HepG2 (cell line): ENCODE measurements at regions not wholly inside any gene's neighbourhood (a gene's known extent, or its start where the extent isn't known, plus 50 kb on each side); places are given as distances from the start of the nearest gene placed in this dataset.

Experiments
- GTF3A ChIP-seq: sonication (generic); formaldehyde crosslinking; conservative IDR thresholded peaks from 2 replicates; pipeline ENCODE4 v1.4.0; 2020; ENCODE audit warnings: mild to moderate bottlenecking, missing genetic modification reagents
- KIAA2018 ChIP-seq: sonication (generic); formaldehyde crosslinking; IDR thresholded peaks from 2 replicates; pipeline ENCODE4 v1.5.0; 2020; ENCODE audit warnings: mild to moderate bottlenecking, missing genetic modification reagents, borderline replicate concordance
- NFE2 ChIP-seq: sonication (generic); formaldehyde crosslinking; IDR thresholded peaks from 2 replicates; pipeline ENCODE4 v1.4.0; 2020; ENCODE audit warnings: missing genetic modification reagents
- ZNF709 ChIP-seq: sonication (generic); formaldehyde crosslinking; IDR thresholded peaks from 2 replicates; pipeline ENCODE4 v1.5.0; 2020; ENCODE audit warnings: mild to moderate bottlenecking, missing genetic modification reagents
- ZNF720 ChIP-seq: sonication (generic); formaldehyde crosslinking; IDR thresholded peaks from 2 replicates; pipeline ENCODE4 v1.4.0; 2020; ENCODE audit warnings: missing genetic modification reagents
- ZNF792 ChIP-seq: IDR thresholded peaks from 2 replicates; pipeline ENCODE4 v1.6.1; 2016
- ZZZ3 ChIP-seq: sonication (generic); formaldehyde crosslinking; IDR thresholded peaks from 2 replicates; pipeline ENCODE4 v1.4.0; 2020; ENCODE audit warnings: missing genetic modification reagents, mild to moderate bottlenecking, borderline replicate concordance
- TF ChIP-seq, protein P1 (sequence below): sonication (generic); formaldehyde crosslinking; IDR thresholded peaks from 2 replicates; pipeline ENCODE4 v1.5.0; 2020; ENCODE audit warnings: mild to moderate bottlenecking, missing genetic modification reagents

DNA sequence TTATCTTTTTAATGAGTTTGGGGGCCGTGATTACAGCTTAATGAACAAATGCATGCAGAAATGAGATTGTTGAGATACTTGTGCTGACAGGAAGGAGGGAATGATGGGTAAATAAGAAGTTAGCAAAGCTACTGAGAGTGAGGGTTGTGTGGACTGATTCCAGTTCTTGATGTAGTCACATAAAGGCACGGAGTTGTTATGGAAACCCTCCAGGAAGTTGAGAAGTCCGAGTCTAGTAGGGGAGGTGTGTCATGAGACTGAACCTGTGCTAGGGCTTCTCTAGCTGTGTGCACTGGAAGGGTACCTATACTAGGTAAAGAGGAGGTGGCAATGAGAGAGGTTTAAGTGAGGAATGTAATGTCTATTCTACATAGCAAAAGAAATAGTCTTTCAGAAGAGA is 475.7 kb downstream of the USP25 start (continued):
- TF ChIP-seq, protein P1, sequence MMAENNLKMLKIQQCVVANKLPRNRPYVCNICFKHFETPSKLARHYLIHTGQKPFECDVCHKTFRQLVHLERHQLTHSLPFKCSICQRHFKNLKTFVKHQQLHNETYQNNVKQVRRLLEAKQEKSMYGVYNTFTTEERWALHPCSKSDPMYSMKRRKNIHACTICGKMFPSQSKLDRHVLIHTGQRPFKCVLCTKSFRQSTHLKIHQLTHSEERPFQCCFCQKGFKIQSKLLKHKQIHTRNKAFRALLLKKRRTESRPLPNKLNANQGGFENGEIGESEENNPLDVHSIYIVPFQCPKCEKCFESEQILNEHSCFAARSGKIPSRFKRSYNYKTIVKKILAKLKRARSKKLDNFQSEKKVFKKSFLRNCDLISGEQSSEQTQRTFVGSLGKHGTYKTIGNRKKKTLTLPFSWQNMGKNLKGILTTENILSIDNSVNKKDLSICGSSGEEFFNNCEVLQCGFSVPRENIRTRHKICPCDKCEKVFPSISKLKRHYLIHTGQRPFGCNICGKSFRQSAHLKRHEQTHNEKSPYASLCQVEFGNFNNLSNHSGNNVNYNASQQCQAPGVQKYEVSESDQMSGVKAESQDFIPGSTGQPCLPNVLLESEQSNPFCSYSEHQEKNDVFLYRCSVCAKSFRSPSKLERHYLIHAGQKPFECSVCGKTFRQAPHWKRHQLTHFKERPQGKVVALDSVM (CRISPR knock-in tag): no peak
- no peak for TF ChIP-seq KIAA2018
- no peak for TF ChIP-seq ZNF709
- no peak for TF ChIP-seq ZNF792
- TF ChIP-seq ZZZ3 (CRISPR knock-in tag): no peak
- no peak for TF ChIP-seq NFE2 (CRISPR knock-in tag)
- TF ChIP-seq GTF3A: no peak
- no peak for TF ChIP-seq ZNF720 (CRISPR knock-in tag)
